ENCODE measurements at regions not wholly inside any gene's neighbourhood (a gene's known extent, or its start where the extent isn't known, plus 50 kb on each side); places are given as distances from the start of the nearest gene placed in this dataset.

DNA sequence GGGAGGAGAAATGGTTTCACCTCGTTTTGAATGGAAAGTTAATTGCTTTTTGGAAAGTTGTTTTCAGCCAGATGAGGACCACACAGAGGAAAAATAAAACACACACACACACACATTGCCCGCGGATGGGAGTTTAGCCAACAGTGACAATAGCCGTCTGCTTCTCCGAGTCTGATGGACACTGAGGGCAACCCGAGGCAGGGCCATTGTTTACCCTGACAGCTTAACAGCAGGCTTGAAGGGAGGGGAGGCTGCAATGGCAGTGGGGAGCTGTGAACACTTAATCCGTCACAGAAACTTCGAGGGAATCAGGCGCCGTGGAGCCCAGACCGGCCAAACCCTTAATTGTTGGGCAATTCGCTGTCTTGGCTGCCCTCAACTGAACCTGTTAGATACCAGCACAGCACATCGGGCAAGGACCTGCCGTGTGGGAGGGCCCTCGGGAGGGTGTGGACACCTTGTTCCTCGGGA, 145.9 kb downstream of the ACKR3 start:
- TF ChIP-seq, protein P1, sequence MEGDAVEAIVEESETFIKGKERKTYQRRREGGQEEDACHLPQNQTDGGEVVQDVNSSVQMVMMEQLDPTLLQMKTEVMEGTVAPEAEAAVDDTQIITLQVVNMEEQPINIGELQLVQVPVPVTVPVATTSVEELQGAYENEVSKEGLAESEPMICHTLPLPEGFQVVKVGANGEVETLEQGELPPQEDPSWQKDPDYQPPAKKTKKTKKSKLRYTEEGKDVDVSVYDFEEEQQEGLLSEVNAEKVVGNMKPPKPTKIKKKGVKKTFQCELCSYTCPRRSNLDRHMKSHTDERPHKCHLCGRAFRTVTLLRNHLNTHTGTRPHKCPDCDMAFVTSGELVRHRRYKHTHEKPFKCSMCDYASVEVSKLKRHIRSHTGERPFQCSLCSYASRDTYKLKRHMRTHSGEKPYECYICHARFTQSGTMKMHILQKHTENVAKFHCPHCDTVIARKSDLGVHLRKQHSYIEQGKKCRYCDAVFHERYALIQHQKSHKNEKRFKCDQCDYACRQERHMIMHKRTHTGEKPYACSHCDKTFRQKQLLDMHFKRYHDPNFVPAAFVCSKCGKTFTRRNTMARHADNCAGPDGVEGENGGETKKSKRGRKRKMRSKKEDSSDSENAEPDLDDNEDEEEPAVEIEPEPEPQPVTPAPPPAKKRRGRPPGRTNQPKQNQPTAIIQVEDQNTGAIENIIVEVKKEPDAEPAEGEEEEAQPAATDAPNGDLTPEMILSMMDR (conservative IDR thresholded peaks at IDR 0.05): no peak
- no peak for TF ChIP-seq EZH2 (IDR thresholded peaks at IDR 0.05; ENCODE audit: low read depth)
